Left renal pelvis (tissue), 4 donors: ENCODE measurements at regions not wholly inside any gene's neighbourhood (a gene's known extent, or its start where the extent isn't known, plus 50 kb on each side); places are given as distances from the start of the nearest gene placed in this dataset.
"Not testable (repeated sequence)": the region's sequence is repeated elsewhere in the genome, so short reads cannot be mapped to it uniquely, and the experiment has no call there.

Experiments used
- DNase-seq, 4 donors: peaks; one replicate each; pipeline ENCODE4 v3.0.0-alpha.2; 2013; ENCODE audit warnings: low read depth in 4 of 4, low spot score in 3 of 4

GRCh38 chr3:170670504-170670903 is 84.6 kb upstream of the SLC7A14 start:
- DNase-seq: no peak

GRCh38 chr3:170662986-170663385 is 77.1 kb upstream of the SLC7A14 start:
- not testable (repeated sequence) for DNase-seq

GRCh38 chr3:170660139-170660538 is 74.3 kb upstream of the SLC7A14 start:
- DNase-seq: no peak

DNA sequence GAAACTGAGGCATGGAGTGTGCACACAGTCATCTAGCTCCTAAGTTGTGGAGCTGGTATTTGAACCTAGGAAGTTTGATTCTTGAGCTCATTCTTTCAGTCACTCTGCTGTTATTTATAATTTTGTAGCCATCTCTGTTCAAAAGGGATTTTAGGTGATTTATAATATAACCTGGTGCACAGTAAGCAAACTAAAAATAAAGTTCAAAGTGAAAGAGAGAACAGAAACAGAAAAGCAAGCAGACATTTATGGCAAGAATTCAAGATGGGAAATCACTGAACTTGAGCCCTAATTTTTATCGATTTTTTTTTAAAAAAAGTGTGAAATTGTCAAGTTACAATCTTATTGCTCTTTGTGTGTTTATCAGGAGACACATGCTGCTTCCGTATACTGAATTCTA is 71.4 kb upstream of the SLC7A14 start:
- DNase-seq: no peak

GRCh38 chr3:170656284-170656683 is 70.4 kb upstream of the SLC7A14 start:
- DNase-seq: no peak

GRCh38 chr3:170653801-170654200 is 67.9 kb upstream of the SLC7A14 start:
- no peak for DNase-seq

DNA sequence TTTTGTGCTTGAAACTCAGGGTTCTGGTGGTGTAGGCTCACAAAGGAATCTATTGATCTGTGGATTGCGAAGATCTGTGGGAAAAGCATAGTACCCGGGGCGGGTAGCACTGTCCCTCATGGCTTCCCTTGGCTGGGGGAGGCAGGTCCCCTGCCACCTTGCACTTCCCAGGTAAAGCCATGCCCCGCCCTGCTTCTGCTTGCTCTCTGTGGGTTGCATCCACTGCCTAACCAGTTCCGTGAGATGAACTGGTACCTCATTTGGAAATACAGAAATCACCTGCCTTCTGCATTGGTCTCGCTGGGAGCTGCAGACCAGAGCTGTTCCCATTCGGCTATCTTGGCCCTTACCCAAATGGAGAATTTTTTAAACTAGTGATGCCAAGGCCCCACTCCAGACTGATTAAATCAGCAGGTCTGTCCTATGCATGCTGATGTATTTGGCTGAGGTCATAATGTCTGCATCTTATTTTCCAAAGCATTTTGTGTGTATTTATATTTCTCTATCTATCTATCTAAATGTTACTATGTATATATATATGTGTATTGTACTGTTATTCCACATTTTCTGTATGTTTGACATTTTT is 65.5 kb upstream of the SLC7A14 start:
- no peak for DNase-seq

GRCh38 chr3:170650557-170650956 is 64.7 kb upstream of the SLC7A14 start:
- DNase-seq: not testable (repeated sequence)

DNA sequence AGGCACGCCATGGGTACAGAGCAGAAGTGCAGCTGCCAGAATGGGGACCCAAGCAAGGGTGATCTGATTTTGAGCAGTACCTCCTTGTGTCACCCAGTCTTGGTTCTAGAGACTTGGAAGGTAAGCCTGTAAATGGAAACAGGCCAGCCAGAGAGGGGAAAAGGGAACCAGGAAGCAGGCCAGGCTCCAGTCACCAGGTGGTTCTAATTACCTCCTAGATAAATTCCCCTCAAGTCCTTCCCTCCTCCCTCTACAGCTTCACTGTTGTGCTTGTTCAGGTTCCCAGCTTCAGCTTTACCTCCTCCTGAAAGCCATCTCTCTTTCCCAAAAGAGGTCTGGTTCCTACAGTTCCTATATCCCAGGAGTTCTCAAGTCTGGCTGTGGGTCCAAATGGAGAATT is 58.8 kb upstream of the SLC7A14 start:
- DNase-seq: no peak

DNA sequence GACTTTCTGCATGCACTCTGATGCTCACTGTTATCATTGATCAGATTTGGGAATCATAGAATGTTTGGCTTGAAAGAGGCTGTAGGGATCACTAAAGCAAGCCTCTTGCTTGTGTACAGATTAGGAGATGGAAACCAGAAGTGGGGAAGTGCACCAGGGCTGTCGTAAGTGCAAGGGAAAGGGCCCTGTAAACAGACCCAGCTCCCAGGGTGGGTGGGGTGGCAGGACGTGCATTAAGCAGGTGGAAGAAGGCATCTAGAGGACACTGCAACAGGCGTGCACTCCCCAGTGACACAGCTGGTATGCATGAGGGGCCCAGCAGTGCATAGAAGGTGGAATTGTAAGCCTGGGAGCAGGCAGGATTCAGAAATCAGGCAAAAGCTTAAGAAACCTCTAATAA is 58.0 kb upstream of the SLC7A14 start:
- no peak for DNase-seq

DNA sequence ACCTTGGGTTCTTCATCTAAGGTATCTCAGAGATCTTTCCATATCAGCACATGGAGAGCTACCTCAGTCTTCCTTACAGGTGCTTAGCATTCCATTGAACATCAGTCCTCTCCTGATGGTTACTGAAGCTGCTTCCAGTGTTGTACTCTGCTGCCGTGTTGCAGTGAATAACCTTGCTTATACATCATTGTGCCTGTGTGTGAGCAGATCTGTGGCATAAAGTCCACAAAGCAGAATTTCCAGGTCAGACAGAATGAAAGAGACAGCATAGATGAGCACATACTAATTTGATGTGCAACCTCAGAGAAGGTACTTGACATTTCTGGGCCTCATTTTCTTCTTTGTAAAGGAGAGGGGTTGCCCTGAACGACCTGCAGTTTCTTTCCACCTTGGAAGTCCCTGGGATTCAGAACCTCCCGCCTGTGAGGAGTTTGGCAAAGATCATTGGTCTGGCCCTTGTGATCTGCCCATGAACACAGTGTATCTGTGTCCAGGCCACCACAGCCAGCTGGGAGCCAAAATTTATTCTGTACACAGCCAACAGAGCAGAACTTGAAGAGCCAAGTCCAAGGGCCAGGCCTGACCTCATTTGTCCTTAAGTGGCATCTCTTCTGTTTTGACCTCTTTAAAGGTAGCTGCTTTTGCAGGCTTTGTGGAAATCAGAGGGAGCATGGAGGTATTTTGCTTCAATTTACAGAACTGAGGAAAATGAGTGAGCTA is 57.2 kb upstream of the SLC7A14 start:
- DNase-seq: no peak

- DNase-seq: no peak
Observed at GRCh38 chr3:170641510-170642236, 55.8 kb upstream of the SLC7A14 start.

DNA sequence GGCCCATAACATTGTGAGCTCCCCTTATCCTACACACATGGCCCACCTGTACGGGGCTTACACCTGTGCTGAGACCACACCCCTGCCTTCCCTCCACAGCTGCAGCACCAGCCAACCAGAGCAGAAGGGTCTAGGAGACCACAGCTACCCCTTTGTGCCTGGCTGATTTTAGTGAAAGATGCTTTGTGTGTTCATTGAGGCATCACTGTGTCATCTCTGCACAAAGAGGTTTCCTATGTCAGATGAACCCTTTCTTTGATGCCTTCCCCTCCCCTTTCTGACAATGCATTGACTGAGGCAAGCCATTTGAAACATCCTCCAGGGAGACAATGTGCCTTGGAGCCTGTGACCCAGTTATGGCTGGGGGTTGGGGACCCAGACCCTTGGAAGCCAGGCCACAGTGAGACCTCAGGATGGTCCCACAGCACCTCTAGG is 54.9 kb upstream of the SLC7A14 start:
- no peak for DNase-seq

DNA sequence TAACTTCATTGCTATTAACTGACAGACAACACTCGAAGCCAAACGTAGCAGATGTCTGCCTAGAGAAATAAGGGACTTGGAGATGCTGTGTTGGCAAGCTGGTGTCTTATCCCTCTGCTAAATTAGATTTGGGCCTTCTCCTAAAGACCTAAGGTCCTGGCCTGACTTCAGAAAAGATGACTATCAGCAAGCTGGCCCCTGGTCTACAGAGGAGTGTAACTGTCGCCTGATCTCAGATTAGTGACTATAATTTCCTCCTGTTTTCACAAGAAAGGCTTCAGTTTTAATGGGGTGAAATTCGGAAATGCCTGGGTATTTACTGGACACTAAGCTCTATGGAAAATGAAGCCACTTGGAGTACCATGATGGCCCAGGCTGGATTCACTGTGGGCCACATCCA is 53.1 kb upstream of the SLC7A14 start:
- DNase-seq: no peak

DNA sequence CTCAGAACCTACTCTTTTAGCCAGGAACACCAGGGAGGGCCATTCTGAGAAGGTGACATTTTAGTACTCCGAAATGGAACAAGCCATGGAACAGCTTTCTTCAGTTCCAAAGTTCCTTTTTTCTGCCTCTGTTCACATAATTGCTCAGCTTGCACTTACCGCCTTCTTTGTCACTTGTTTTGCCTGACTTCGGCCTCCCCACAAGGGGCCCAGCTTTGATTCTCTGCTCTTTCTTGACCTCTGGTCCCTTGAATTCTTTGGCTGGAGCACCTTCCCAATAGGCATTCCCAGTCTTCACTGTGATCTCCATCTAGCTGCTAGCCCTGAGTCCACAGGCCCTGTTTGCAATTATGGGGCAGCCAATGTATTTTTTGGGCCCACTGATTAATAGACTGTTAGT is 51.4 kb upstream of the SLC7A14 start:
- no peak for DNase-seq

- DNase-seq: no peak
Observed at GRCh38 chr3:170636400-170636973, 50.6 kb upstream of the SLC7A14 start.
